SHP77 treated with DMSO at 0.1 percent for 48 hours (cell line): ENCODE measurements at regions not wholly inside any gene's neighbourhood (a gene's known extent, or its start where the extent isn't known, plus 50 kb on each side); places are given as distances from the start of the nearest gene placed in this dataset.

Experiments used
- DNase-seq: peaks from one replicate; lab custom pipeline; 2025; lab: John Stamatoyannopoulos, UW

DNA sequence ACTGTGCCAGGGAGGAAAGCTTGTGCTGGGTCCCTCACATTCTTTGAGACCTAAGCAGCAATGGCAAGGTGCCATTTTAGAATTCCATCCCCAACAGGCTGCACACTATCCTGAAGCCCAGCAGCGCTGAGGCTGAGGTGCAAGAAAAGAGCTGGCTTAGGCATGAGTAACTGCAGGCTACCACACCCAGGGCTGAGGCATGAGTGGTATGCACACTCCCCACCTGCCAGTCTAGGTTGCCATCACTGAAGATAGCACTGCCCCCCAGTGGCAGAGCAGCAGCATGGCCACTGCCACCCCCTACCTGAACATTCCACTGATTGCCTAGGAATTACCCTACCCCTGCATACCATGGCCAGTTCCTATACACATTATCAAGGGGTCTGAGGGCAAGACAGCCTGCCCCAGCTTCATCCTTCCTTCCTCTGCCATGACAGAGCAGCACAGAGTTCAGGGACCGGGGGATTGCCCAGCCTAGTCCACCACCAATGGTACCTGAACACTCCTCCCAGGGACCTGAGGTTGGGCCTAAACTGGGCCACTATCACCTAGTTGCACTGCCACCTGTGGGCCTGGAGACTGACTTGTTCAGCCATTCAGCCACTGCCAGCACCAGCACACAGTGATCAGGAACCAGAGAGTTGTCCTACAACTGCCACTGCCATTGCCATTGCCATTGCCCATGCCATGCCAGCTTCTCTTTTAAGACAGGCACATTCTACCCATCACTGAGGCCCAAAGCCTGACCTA lies 129.8 kb downstream of the SATB1 start:
- no peak for DNase-seq

DNA sequence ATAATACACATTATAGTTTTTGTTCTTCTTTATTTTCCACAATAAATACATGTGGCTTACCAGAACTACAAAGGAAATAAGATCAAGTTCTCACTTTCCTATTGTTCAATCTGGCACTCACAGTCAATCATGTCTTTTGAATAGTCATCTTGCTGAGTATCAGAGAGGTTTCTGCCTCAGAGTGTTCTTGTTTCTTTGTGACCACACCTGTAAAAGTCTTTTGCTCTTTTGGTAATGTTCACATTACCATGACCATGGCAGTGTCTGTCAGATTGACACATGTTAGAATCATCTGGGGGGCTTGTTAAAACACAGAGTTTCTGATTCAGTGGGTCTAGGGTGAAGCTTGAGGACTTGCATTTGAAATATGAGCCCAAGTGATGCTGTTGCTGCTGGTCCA lies 135.0 kb downstream of the SATB1 start:
- no peak for DNase-seq

DNA sequence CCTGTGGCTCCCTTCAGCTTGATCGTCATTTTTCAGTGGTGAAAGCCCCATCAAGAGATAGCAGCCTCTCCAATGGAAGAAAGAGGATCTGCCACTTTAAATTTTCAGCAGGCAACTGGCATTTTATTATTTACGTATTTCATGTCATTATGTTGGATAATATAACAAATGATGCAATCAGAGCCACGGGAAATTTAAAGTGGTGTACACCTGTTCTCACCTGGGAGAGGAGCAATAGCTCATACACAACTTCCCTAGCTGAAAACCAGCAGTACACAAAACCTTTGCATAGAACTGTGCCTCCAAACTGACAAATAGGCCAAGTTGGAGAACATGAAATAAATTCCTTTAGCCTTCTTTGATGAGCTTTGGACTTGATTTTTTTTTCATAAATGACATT lies 136.9 kb downstream of the SATB1 start:
- DNase-seq, result no peak

DNA sequence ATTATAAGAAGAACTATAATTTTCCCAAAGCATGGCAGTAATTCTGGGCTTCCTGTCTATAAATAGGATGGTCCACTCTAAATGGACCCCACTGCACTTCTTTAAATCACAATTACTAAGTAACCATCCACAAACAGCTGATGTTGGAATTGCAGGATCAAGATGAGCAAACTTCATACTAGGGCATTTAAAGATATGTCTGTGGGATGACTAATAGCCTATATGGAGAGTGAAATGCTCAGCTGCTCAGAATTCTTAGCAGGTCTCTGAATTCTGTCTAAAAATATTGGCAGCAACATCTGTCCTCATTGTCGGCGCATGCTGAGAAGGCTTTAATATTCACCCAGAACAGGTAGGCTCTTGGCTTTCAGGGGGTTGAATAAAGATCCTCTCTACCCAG lies 140.4 kb downstream of the SATB1 start:
- DNase-seq, result no peak

DNA sequence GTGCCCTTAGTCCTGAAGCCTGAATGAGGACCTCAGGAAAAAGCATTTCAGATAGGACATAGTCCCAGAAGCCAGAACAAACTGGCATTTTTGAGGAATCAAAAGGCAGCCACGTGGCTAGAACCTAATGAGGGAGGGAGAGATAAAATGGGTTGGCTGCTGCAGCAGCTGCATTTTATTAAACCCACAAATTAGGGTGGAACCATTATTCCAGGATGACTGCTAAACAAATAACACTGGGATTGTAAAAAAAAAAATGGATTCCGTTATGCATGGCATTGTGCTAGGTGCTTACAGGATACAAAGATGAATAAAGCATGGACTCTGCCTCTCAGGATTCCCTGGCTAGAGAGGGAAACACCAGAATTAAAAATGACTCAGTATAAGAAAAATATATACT lies 141.5 kb downstream of the SATB1 start:
- DNase-seq, result no peak

DNA sequence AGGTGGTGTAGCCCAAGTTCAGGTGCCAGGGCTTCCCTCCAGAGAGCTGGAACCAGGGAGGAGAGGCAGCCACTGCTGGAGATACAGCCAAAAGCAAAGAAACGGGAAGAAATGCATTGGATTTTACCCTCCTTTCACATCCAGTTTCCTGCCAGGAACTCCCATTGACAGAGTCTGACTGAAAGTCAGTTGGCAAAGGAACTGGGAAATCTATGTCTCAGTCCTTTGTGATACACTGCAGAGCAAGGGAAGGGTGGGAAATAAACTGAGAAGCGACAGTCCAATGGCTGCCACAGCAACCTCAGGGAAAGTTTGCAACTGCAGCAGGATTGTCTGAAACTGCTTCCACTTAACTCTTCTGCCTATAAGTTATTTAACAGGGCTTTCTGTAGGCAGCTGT lies 142.6 kb downstream of the SATB1 start:
- no peak for DNase-seq

DNA sequence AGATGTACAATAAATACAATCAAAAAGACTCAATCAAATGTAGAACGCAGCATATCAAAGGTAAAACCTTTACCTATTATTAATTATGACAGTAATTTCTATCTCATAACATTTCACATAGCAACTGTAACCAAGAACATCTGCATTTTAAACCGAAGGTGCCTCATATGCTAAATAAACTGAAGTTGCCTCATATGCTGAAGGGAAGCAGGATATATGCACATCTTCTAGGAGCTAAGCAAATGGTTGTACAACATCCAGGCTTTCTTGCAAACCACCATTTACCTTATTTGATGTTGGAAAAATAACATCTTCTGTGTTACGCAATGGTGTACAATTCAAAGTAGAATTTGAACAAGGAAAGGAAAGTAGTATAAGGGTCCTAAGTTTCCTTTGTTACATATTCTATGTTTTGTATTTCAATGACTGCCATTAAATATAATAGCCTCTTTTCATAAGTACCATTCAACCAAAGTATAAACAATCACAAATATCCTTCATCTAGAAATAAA lies 145.9 kb downstream of the SATB1 start:
- DNase-seq, result no peak

DNA sequence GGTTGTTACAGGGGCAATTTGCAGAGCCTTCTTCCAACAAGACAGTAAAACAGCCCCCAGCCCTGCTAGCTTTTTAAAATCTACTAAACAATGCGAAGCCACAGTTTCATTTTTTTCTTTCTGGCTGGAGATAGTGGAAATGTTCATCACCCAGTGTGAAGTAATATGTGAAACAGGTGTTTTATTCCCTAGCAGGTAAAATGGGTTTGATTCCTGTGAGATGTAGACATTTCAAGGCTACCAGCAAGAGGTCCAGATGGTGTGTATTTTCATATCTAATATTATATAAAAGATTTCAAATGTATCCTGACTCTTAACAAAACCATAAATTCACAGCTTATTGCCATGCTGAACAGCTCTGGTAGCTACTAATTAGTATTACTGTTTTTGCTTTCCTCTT lies 160.3 kb downstream of the SATB1 start:
- DNase-seq, result no peak

DNA sequence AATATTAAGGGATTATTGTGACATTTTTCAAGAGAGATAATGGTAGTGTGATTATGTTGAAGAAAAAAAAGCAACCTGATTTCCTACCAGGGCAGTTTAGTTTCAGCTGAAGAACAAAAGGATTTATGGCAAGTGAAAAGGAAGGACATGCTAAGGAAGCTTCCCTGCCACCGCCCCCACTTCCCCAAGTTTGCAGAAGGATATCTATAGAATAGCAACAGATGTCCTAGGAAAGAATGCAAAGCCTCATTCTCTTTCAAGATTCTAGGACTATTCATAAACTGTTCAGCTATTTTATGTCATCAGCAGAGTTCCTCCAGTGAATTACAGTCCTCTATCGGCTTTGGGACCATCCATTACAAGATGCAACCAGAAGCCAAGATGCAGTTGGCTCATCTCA lies 160.8 kb downstream of the SATB1 start:
- DNase-seq, result no peak

DNA sequence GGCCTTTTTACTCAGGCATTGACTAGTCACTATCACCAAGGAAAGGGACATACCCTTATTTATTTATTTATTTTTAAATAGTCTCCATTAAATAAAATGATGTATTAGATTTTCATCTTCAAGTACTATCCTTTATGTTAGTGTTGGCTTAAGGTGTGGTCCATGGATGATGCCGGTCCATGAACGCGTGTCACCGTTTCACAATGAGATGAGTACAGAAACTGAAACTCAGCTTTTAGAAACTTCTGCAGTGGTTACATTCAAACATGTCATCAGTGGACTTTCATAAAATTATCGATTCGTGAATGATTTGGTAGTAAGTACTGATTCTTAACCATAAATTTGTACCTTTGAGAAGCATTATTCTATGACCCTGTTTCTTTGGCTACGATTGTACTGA lies 166.6 kb downstream of the SATB1 start:
- DNase-seq, result no peak

DNA sequence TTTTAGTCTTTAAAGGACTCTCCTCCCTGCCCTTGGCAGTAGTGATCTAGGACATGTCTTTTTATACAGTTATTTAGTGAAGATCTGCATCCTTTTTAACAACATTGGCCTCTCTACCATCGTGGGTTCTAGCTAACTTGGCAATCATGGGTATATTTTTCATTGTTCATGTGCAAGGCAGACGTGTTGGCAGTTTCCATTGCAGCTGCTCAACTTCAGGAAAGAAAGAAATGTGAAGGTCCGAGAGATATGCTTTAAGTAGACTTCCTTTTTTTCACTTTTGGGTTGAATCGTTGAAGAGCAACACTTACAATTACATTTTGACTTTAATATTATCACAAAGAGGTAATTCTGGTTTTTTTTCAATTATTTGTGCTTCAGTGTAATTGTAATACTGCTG lies 172.6 kb downstream of the SATB1 start:
- DNase-seq, result no peak

DNA sequence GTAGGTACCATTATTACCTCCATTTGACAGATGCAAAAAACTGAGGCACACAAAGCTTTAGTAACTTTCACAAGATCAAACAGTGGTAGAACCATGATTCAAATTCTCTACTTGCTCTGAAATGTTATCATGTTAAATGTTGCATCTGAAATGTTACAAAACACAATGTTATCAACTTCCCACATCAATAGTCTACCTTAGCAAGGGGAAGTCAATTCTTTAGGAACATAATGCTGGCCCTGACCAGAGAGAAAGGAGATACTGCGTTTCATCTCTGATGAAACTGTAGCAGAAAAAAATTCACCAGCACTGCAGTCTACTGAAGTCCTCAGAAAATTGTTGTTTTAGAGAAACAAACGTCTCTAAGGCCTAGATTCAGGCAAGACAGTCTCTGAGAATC lies 174.1 kb downstream of the SATB1 start:
- DNase-seq, result no peak

DNA sequence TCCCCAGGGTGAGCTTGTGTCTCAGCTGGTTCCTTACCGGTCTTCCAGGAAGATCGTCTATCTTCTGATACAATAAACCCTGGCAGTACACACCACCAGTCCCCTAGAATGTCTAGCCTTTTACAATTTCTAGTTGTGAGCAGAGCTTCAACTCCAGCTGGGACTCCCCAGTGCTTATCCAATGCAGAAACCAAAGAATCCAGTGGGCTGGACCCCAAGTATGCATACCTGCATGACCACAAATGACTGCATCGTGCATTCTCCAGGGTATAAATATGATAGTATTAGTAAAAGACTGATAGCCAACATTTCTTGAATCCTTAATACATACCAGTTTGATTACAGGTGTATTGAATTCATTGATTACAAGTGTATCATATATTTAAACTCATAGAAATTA lies 176.0 kb downstream of the SATB1 start:
- DNase-seq, result no peak

DNA sequence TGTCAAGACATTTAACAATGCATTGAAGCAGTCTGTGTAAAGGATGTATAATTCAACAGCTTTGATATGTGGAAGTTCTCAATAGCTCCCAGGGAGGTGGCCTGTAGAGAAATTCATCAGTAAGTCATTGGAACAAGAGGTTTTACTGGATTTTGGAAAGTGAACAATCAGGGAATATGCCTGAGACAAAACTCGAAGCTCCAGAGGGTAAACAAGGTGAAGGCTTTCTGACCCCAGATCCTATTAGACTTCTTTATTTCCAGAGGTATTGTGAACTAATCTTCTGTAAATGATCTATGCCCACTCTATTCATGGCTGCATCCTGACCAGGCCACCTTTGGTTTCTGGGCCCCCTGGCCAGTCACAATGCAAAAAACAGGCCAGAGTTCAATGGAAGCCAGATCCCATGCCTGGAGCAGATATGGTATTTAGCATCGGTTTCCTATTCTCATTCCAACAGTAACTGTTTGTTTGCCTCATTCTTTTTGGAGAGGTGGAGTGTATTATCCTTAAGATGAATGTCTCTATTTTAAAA lies 177.3 kb downstream of the SATB1 start:
- no peak for DNase-seq

DNA sequence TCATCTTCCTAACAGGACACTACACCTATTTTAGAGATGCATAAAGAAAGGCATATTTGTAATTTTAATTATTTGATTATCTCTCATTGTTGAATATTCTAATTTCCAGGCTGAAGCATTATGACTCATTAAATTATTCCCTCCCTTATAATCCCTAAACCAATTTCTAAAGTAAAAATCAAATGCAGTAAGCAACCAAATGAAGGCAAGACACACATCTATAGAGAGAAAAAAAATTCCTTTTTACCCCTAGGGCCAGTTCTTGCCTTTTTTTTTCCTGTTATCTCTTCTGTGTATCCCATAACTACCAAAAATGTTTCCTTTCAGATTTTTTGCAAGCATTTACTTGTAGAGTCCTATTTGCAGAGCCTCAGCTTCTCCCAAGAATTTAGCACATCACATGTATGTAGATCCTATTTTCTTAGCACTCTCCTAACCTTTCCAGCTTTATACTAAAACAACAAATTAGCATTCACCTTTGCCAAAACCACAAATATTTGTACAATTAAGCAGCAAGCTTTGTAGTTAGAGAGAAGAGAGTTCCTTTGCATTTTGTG lies 177.9 kb downstream of the SATB1 start:
- DNase-seq, result no peak

DNA sequence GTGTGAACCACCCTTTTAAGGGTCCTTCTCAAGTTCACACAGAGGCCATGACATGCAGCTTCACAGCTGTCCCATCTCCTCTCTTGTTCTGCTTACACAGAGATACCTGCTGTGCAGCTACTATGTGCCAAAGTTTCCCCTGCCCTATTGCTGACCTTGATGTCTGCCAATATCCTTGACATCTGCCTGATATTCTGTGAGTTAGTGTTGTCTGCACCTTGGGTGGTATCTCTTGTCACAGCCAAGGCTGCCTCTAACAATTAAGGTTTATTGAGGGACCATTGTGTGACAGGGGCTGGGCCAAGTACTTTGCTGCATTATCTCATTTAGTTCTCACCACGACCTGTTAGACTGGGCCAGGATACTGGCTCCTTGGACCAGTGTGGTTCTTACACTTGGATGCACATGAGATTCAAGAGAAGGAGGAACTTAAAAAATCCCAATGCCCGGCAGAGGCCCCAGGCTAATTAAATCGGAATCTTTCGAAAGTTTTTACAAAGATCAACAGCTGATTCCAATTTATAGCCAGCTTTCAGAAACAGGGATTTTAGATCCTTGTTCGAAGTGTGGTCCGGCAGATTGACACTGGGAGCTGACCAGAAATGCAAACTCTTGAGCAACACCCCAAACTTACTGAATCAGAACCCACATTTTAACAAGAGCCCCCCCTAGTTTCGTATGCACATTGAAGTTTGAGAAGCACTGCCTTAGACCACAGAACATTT lies 178.6 kb downstream of the SATB1 start:
- DNase-seq, result no peak

DNA sequence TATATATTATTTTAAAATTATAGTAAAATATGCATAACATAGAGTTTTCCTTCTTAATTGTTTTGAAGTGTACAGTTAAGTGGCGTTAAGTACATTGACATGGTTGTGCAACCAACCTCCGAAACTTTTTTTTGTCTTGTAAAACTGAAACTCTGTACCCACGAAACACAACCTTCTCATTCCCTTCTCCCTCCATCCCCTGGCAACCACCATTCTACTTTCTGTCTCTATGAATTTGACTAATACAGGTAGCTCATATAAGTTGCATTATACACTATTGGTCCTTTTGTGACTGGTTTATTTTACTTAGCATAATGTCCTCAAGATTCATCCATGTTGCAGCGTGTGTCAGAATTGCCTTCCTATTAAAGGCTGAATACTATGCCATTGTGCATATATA lies 179.4 kb downstream of the SATB1 start:
- DNase-seq, result no peak

DNA sequence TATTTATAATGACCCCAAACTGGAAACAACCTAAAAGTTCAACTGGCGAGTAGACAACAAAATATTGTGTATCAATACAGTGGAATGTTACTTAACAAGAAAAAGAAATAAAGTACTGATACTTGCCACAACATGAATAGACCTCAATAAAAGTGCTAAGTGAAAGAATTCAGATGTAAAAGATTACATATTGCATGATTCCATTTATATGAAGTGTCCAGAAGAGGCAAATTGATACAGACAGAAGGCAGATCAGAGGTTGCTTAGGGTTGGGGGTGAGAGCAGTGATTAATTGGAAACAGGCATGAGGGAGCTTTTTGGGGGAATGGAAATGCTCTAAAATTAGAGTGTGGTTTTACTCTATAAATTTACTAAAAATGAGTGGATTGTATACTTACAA lies 183.3 kb downstream of the SATB1 start:
- no peak for DNase-seq

DNA sequence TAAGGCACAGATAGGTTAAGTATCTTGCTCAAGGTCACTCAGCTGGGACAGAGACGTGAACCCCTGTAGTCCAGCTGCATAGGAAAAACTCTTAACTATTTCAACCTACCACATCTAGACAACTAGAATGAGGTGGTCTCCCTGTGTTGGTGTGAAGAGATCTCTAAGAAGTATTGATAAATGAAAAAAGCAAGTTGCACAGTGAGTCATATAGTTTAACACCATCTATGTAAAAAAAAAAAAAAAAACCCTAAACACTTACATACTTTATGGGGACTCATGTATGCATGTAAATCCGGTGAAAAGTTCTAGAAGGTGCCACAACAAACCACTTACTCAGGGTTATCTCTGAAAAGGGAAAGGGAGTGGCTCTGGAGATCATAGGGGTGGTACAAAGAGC lies 185.5 kb downstream of the SATB1 start:
- DNase-seq, result no peak

DNA sequence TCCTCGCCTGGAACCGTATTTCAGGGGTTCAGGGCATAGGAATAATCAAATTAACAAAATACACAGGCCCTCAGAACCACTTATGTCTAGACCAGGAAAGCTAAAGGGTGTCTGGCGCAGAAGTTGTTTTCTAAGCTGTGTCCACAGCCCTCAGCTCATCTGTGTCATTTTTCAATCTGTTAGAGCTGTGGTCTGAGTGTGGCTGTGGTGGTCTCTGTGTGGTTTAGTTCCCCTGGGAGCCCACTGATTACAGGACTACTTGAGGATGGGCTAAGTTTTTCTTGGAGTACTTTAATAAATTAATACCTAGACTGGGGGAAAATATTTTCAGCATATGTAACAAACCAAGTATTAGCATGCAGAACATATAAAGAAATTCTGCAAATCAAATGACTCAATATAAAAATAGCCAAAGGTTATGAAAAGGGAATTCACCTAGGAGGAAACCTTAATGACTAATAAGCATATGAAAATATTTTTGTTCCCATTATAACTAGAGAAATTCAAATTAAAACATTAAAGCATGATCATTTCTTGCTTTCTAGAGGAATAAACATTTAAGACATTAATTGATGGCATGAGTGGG lies 186.3 kb downstream of the SATB1 start:
- no peak for DNase-seq

DNA sequence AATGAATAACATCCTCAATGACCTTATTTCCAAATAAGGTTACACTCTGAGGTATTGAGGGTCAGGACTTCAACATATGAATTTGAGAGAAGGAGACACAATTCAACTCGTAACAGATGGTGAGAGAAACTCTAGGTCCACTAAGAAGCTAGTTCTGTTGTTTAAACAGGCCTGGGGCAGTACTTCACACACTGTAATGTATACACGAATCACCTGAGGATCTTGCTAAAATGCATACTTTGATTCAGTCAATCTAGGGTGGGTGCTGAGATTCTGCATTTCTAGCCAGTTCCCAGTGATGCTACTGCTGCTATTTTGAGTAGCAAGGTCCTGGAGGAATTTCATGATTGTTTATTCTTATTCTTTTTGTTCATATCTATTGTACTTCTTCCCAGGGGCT lies 186.8 kb downstream of the SATB1 start:
- DNase-seq, result no peak

DNA sequence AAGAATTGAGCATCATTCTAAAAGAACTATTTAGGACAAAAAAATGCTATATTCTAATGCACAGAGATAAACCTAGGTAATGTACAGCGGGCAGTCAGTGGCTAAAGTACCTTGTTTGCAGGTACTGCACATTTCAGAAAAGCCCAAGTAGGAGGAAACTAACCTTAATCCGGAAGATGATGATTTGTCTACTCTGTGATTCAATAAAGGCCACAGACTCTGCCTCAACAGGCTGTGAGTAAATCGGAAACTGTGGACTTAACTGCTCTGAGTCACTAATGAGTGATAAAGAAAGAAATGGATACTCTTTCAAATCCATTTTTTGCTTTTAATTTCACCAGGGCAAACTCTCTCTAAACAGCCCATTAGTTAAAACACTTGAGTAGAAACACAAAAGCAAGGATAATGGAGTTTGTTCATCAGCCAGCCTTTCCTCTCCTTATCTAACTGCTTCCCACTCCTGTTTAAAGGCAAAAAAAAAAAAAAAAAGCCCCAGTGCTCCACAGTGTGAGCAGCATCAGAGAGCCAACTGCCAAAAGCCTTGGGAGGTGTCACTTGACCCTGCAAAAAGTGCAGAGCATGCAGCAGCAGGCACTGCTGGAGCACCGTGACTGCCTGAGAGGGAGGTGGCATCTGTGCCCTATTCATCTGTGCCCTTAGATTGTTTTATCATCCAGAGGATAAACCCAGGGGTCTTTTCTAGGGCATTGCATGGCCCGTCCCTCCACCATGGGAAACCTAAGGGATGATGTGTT lies 187.7 kb downstream of the SATB1 start:
- DNase-seq, result no peak
